ENCODE measurements at regions not wholly inside any gene's neighbourhood (a gene's known extent, or its start where the extent isn't known, plus 50 kb on each side); places are given as distances from the start of the nearest gene placed in this dataset.
A peak's percentile ranks its signal among the peaks of the same experiment; 100 is the strongest.
"Not testable (repeated sequence)": the region's sequence is repeated elsewhere in the genome, so short reads cannot be mapped to it uniquely, and the experiment has no call there.

- H3K4me1 ChIP-seq; H3K36me3 ChIP-seq; H3K27ac ChIP-seq; H3K4me3 ChIP-seq; H3K27me3 ChIP-seq; intact Hi-C loops (cut with DNase I); H3K9me3 ChIP-seq; H3K9ac ChIP-seq (ENCODE audit: low read depth in 2 of 2, low read length in 2 of 2): not testable (repeated sequence)
- DNase-seq = peak; percentile 14
Measured at GRCh38 chr21:9361615-9362014, 1159.8 kb upstream of the TPTE start.

GRCh38 chr21:9362309-9362708 lies 1159.1 kb upstream of the TPTE start:
- H3K4me1 ChIP-seq; H3K4me3 ChIP-seq; H3K27ac ChIP-seq; H3K36me3 ChIP-seq; H3K27me3 ChIP-seq; H3K9ac ChIP-seq (ENCODE audit: low read depth in 2 of 2, low read length in 2 of 2); intact Hi-C loops (cut with DNase I); H3K9me3 ChIP-seq: not testable (repeated sequence)
- DNase-seq = peak; percentile 14

- intact Hi-C loops (cut with DNase I); H3K4me3 ChIP-seq; DNase-seq; H3K36me3 ChIP-seq; H3K4me1 ChIP-seq; H3K27ac ChIP-seq; H3K27me3 ChIP-seq; H3K9ac ChIP-seq (ENCODE audit: low read depth in 2 of 2, low read length in 2 of 2); H3K9me3 ChIP-seq: not testable (repeated sequence)
Measured at GRCh38 chr21:9365815-9366214, 1155.6 kb upstream of the TPTE start.

DNA sequence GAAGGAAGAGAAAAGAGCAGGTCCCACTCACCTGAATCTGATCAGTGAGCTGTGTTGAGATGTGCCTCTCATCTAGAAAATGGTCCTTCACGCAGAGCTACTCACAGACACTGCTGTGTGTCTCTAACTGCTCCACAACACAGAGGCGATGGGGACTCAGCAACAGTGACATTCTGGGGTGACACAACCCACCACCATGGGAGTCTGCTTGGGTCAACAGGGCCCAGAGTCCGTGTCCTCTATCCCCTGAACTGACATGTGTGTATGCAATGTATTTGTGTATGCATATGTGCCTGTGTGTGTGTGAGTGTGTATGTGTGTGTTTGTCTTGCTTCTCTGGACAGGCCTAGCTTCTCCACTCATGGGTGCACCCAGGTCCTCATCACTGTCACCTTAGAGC lies 1154.8 kb upstream of the TPTE start:
- intact Hi-C loops (cut with DNase I); DNase-seq; H3K9me3 ChIP-seq; H3K27ac ChIP-seq; H3K4me1 ChIP-seq; H3K27me3 ChIP-seq; H3K36me3 ChIP-seq; H3K9ac ChIP-seq (ENCODE audit: low read depth in 2 of 2, low read length in 2 of 2); H3K4me3 ChIP-seq: not testable (repeated sequence)

Measured in colonic mucosa (tissue), 4 donors.